Peyer's patch (tissue), 4 donors: ENCODE measurements at regions not wholly inside any gene's neighbourhood (a gene's known extent, or its start where the extent isn't known, plus 50 kb on each side); places are given as distances from the start of the nearest gene placed in this dataset.

Source experiments
- CTCF ChIP-seq, 6 experiments: fragments of 450-650 bp in 4 of 6; fragments of 200-600 bp in 2 of 6; sonication (generic) in 1 of 6; IDR thresholded peaks; one replicate each; pipeline ENCODE4 v1.5.1; 2017 to 2019; ENCODE audit warnings: antibody characterized with exemption in 6 of 6, mild to moderate bottlenecking in 3 of 6, moderate library complexity in 1 of 6
- POLR2A ChIP-seq, 2 donors: fragments of 450-650 bp; IDR thresholded peaks; one replicate each; pipeline ENCODE4 v1.5.1; 2017; ENCODE audit warnings: antibody characterized with exemption in 2 of 2, mild to moderate bottlenecking in 2 of 2, moderate library complexity in 2 of 2

GRCh38 chr2:189328848-189329245, 112.4 kb upstream of the WDR75 start:
- TF ChIP-seq CTCF (IDR thresholded peaks at IDR 0.05), result no peak
- TF ChIP-seq POLR2A (IDR thresholded peaks at IDR 0.05), result no peak
